T-cell (primary cell): ENCODE measurements at regions not wholly inside any gene's neighbourhood (a gene's known extent, or its start where the extent isn't known, plus 50 kb on each side); places are given as distances from the start of the nearest gene placed in this dataset.
A peak's percentile ranks its signal among the peaks of the same experiment; 100 is the strongest.

Experiments used
- ATAC-seq, 4 experiments: fragments of 200-7000 bp in 3 of 4; fragments of 150-1000 bp in 1 of 4; cut with Tn5 transposase; replicated peaks in 1 of 4; 1 replicate in 3 of 4; 2 replicates in 1 of 4; pipeline ENCODE4 v1.10.0; 2021; ENCODE audit warnings: moderate library complexity in 3 of 4, mild to moderate bottlenecking in 2 of 4, moderate number of reproducible peaks in 1 of 4
- CTCF ChIA-PET, 2 donors: fragments of 300-600 bp; sonication (Branson Sonifier 250); formaldehyde crosslinking; loops; one replicate each; lab custom pipeline; 2022; ENCODE audit warnings: antibody characterized with exemption in 2 of 2; lab: Charles Lee
- POLR2A ChIA-PET, 2 donors: fragments of 300-600 bp; sonication (Branson Sonifier 250); formaldehyde crosslinking; loops; one replicate each; lab custom pipeline; 2022; ENCODE audit warnings: antibody characterized with exemption in 2 of 2; lab: Charles Lee
- DNase-seq, 35 experiments: peaks; one replicate each; pipeline versions ENCODE4 v3.0.0 to v3.0.0-alpha.2; 2013 to 2023
- H3K27ac ChIP-seq: one replicate; pipeline ENCODE4 v1.5.1; 2013; ENCODE audit warnings: low read length
- H3K27me3 ChIP-seq, 2 experiments: replicated peaks in 1 of 2; 1 replicate in 1 of 2; 2 replicates in 1 of 2; pipeline versions ENCODE4 v1.6.1 to v1.7.0; 2013; ENCODE audit warnings: low read length in 1 of 2, mixed read lengths in 1 of 2; ENCODE audit not compliant: control insufficient read depth in 2 of 2, insufficient read depth in 2 of 2; ENCODE audit errors: extremely low read depth in 1 of 2
- H3K36me3 ChIP-seq, 2 donors: 1 replicate in 1 of 2; 2 replicates in 1 of 2; pipeline versions ENCODE4 v1.6.1 to v1.7.0; 2013; ENCODE audit warnings: low read length in 1 of 2; ENCODE audit not compliant: control insufficient read depth in 2 of 2, insufficient read depth in 1 of 2; ENCODE audit errors: extremely low read depth in 1 of 2
- H3K4me1 ChIP-seq, 2 experiments: 1 replicate in 1 of 2; 2 replicates in 1 of 2; pipeline versions ENCODE4 v1.6.1 to v1.7.0; 2013; ENCODE audit warnings: low read length in 2 of 2, mixed read lengths in 1 of 2; ENCODE audit not compliant: insufficient read depth in 2 of 2, control insufficient read depth in 1 of 2; ENCODE audit errors: extremely low read depth in 1 of 2
- H3K4me3 ChIP-seq, 2 donors: 1 replicate in 1 of 2; 2 replicates in 1 of 2; pipeline versions ENCODE4 v1.5.1 to v1.7.0; 2013; ENCODE audit warnings: mild to moderate bottlenecking in 2 of 2, low read length in 1 of 2, moderate library complexity in 1 of 2; ENCODE audit not compliant: control insufficient read depth in 1 of 2; ENCODE audit errors: extremely low read depth in 1 of 2
- H3K9me3 ChIP-seq: 2 replicates; pipeline ENCODE4 v1.7.0; 2013
- H3K27ac Mint-ChIP-seq, 2 donors: one replicate each; pipeline ENCODE4 v1.8.0; 2020 to 2021; ENCODE audit warnings: mild to moderate bottlenecking in 2 of 2, mixed read lengths in 2 of 2
- H3K27me3 Mint-ChIP-seq, 2 donors: one replicate each; pipeline ENCODE4 v1.8.0; 2021 to 2022; ENCODE audit warnings: mixed read lengths in 2 of 2
- H3K36me3 Mint-ChIP-seq: one replicate; pipeline ENCODE4 v1.8.0; 2021; ENCODE audit warnings: mixed read lengths
- H3K4me1 Mint-ChIP-seq, 3 donors: one replicate each; pipeline ENCODE4 v1.8.0; 2020 to 2022; ENCODE audit warnings: mixed read lengths in 3 of 3, mild to moderate bottlenecking in 1 of 3
- H3K4me3 Mint-ChIP-seq, 3 donors: one replicate each; pipeline ENCODE4 v1.8.0; 2020 to 2022; ENCODE audit warnings: mild to moderate bottlenecking in 3 of 3, mixed read lengths in 3 of 3, moderate library complexity in 3 of 3
- H3K9me3 Mint-ChIP-seq, 3 donors: one replicate each; pipeline ENCODE4 v1.8.0; 2020 to 2022; ENCODE audit warnings: mixed read lengths in 3 of 3
- WGBS: methylation state at CpG from one replicate; pipeline ENCODE4 v1.1.5; 2013; ENCODE audit warnings: missing lambda C conversion rate; ENCODE audit not compliant: insufficient coverage; 5-methylcytosine and 5-hydroxymethylcytosine counted together

DNA sequence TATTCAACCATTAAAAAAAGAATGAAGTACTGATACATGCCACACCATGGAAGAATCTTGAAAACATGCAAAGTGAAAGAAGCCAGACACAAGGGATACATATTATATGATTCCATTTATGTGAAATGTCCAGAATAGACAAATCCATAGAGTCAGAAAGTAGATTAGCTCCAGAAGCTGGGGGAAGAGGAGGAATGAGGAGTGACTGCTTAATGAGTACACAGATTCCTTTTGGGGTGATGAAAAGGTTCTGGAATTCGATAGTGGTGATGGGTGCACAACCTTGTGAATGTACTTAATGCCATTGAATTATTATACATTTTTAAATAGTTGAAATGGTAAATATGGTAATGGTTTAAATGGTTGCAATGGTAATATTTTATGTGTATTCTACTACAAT lies 90.6 kb upstream of the SPATA12 start:
- H3K9me3 ChIP-seq = no peaks in the 10 kb centered on the region
- no peaks in the 10 kb centered on the region for H3K4me1 ChIP-seq
- Mint-ChIP-seq H3K27ac (no peak overlapping the region), H3K4me1 (peaks cover 5 to 8% (median 6%) of the 10 kb centered on the region in 3 donors), H3K36me3 (no peaks in the 10 kb centered on the region), H3K9me3 (peaks cover 0 to 3% (median 0%) of the 10 kb centered on the region in 3 donors), H3K27me3 (no peaks in the 10 kb centered on the region), H3K4me3 (no peak overlapping the region)
- no CpG with 5 or more reads among the region's 1 CpG for WGBS
- ATAC-seq = no peak
- ChIA-PET CTCF (interaction anchor here in 1 of 2 donors (0.6 to 1.4 kb wide), 2 partner anchors 267 to 1637 kb away, joined by 3 to 4 read pairs; no protein-coding TSS in a partner anchor), POLR2A (no interaction called here)
- H3K27ac ChIP-seq = no peak overlapping the region
- H3K36me3 ChIP-seq = no peaks in the 10 kb centered on the region
- H3K4me3 ChIP-seq = no peak overlapping the region
- no peaks in the 10 kb centered on the region for H3K27me3 ChIP-seq
- DNase-seq = no peak

DNA sequence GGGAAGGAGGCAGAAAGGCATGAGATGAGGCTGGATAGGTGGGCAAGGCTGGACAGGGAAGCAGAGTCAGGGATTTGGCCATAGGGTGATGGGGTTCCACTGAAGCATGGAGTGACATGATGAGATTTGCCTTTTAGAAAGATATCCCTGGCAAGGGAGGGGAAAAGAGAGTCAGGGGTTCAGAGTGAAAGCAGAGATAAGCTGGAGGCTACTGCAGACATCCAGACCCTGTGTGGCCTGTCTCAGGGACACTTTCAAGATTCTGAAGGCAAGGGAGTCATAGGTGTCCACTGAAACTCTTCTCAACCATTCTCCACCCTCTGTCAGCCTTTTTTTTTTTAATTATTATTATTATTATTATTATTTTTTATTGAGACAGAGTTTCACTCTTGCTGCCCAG lies 94.0 kb upstream of the SPATA12 start:
- Mint-ChIP-seq H3K4me1 (peaks cover 5 to 8% (median 6%) of the 10 kb centered on the region in 3 donors), H3K27ac (no peak overlapping the region), H3K4me3 (no peak overlapping the region), H3K9me3 (peaks cover 0 to 7% (median 0%) of the 10 kb centered on the region in 3 donors), H3K27me3 (no peaks in the 10 kb centered on the region), H3K36me3 (no peaks in the 10 kb centered on the region)
- Histone ChIP-seq H3K36me3 (no peaks in the 10 kb centered on the region), H3K4me3 (no peak overlapping the region), H3K4me1 (no peaks in the 10 kb centered on the region), H3K27ac (no peak overlapping the region), H3K9me3 (no peaks in the 10 kb centered on the region), H3K27me3 (no peaks in the 10 kb centered on the region)
- CTCF ChIA-PET = no interaction called here
- no peak for DNase-seq
- POLR2A ChIA-PET = no interaction called here
- no peak for ATAC-seq

DNA sequence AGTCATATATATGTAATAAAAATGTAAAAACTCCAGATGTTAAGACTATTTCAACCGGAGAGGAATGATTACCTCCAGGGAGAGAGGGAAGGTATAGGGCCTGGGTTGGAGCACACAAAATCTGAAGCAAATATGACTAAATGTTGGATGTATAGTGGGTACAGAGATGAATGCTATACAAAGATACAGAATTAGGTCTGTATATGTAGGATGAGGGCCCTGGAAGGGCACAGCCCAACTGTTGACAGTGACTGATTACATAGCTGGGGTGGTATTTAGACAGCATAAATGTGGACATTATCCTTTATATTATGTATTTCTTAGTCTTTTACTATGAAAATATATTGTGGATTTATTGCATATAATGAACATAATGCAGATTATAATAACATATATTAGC lies 94.4 kb upstream of the SPATA12 start:
- H3K4me1 ChIP-seq = no peaks in the 10 kb centered on the region
- H3K27me3 Mint-ChIP-seq = no peaks in the 10 kb centered on the region
- no peak for DNase-seq
- no peak overlapping the region for H3K27ac Mint-ChIP-seq
- no peaks in the 10 kb centered on the region for H3K36me3 ChIP-seq
- H3K9me3 Mint-ChIP-seq = peaks cover 0 to 7% (median 0%) of the 10 kb centered on the region in 3 donors
- no peak overlapping the region for H3K4me3 ChIP-seq
- POLR2A ChIA-PET = no interaction called here
- H3K36me3 Mint-ChIP-seq = no peaks in the 10 kb centered on the region
- peaks cover 5 to 8% (median 6%) of the 10 kb centered on the region in 3 donors for H3K4me1 Mint-ChIP-seq
- H3K27me3 ChIP-seq = no peaks in the 10 kb centered on the region
- 67% methylated on average over 1 of the region's 1 CpG for WGBS
- H3K9me3 ChIP-seq = no peaks in the 10 kb centered on the region
- H3K27ac ChIP-seq = no peak overlapping the region
- CTCF ChIA-PET = no interaction called here
- H3K4me3 Mint-ChIP-seq = no peak overlapping the region
- ATAC-seq = no peak

DNA sequence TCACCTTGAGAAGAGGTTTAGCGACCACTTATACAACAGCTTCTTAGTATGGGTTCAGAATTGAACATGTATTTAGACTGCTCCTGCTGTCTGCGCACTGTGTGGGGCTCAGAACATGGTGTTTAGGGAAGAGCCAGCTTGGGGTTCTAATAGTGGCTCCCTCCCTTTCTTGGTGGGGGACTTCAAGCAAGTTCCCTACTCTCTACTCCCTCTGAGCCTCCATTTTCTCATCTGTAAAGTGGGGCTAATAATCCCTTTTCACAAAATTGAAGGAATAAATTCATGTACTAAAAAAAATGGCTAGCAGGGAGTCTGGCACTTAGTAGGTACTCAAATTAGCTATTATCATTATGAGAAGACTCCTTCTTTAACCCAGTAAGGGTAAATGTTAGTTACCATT lies 97.5 kb upstream of the SPATA12 start:
- no CpG with 5 or more reads among the region's 2 CpGs for WGBS
- POLR2A ChIA-PET = no interaction called here

DNA sequence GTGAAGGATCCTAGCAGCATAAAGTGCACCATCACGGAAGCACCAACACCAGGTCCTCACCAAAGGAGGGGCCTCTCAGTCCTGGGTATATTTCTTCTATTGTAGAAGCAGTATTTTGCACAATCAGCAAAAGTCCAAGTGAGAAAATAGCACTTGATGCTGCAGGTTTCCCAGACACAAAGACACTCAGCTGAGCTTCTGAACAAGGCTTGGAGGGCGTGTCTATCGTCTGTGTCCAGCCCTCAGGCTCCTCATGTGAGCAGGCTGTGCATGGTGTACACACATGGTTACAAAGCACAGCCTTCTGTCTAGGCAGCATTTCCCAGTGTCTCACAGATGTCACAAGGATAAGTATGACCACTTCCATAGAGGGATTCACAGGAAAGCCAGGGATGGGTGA lies 98.3 kb upstream of the SPATA12 start:
- no peaks in the 10 kb centered on the region for H3K27me3 ChIP-seq
- H3K36me3 Mint-ChIP-seq = no peaks in the 10 kb centered on the region
- ChIA-PET CTCF (interaction anchor here (0.6 kb wide), 2 partner anchors 21 to 27 kb away, joined by 3 to 11 read pairs; no protein-coding TSS in a partner anchor), POLR2A (interaction anchor here in 1 of 2 donors (0.5 kb wide), 1 partner anchor 240 kb away, joined by 3 read pairs; no protein-coding TSS in a partner anchor)
- H3K36me3 ChIP-seq = no peaks in the 10 kb centered on the region
- peaks cover 0 to 2% (median 0%) of the 10 kb centered on the region in 3 donors for H3K4me1 Mint-ChIP-seq
- H3K9me3 Mint-ChIP-seq = peaks cover 0 to 7% (median 0%) of the 10 kb centered on the region in 3 donors
- no peaks in the 10 kb centered on the region for H3K9me3 ChIP-seq
- no peak overlapping the region for H3K4me3 ChIP-seq
- ATAC-seq (no peak), DNase-seq (no peak)
- no peak overlapping the region for H3K4me3 Mint-ChIP-seq
- no peak overlapping the region for H3K27ac Mint-ChIP-seq
- WGBS = 100% methylated on average over 3 of the region's 3 CpGs
- H3K27me3 Mint-ChIP-seq = no peaks in the 10 kb centered on the region
- H3K27ac ChIP-seq = no peak overlapping the region
- H3K4me1 ChIP-seq = no peaks in the 10 kb centered on the region

More for the DNA sequence above, 97.5 kb upstream of the SPATA12 start:
- Mint-ChIP-seq H3K9me3 (peaks cover 0 to 7% (median 0%) of the 10 kb centered on the region in 3 donors), H3K4me1 (peaks cover 0 to 2% (median 0%) of the 10 kb centered on the region in 3 donors), H3K36me3 (no peaks in the 10 kb centered on the region), H3K27me3 (no peaks in the 10 kb centered on the region), H3K4me3 (no peak overlapping the region), H3K27ac (no peak overlapping the region)
- no peak for ATAC-seq
- CTCF ChIA-PET = no interaction called here
- no peak overlapping the region for H3K4me3 ChIP-seq
- no peaks in the 10 kb centered on the region for H3K27me3 ChIP-seq
- no peaks in the 10 kb centered on the region for H3K36me3 ChIP-seq
- H3K4me1 ChIP-seq = no peaks in the 10 kb centered on the region
- H3K9me3 ChIP-seq = no peaks in the 10 kb centered on the region
- H3K27ac ChIP-seq = no peak overlapping the region
- no peak for DNase-seq

DNA sequence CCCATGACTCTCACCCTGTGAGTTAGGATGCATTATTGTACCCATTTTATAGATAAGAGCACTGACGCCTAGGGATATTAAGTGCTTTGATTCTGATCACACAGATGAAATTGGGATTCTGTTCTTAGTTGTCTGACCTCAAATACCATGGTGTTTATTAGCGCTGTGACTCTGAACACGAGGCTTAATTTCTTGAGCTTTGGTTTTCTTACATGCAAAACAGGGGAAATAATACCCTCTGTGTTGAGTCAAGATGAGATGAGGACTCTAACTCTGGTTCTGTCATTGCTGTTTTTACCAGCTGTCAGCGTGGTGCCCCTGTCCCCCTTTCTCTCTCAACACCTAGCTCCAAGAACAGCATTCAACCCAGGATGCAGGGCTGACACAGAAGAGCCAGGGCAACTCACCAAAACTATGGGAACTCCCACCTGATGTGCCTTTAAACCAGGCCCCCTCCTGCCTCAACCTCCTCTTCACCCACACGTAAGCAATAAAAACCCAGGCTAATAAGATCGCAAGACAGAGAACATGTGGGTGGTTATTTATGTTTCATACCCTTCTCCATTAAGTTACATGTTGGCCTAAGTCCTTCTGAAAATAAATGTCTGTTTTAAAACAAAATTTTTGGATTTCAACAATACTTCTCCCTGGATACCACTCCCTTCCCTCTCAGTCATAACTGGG lies 100.1 kb upstream of the SPATA12 start:
- Mint-ChIP-seq H3K4me3 (no peak overlapping the region), H3K9me3 (peaks cover 0 to 6% (median 0%) of the 10 kb centered on the region in 3 donors), H3K4me1 (peaks cover 0 to 2% (median 0%) of the 10 kb centered on the region in 3 donors), H3K36me3 (no peaks in the 10 kb centered on the region), H3K27ac (peak overlapping the region in 1 of 2 donors; percentile 29), H3K27me3 (no peaks in the 10 kb centered on the region)
- H3K4me3 ChIP-seq = no peak overlapping the region
- H3K4me1 ChIP-seq = no peaks in the 10 kb centered on the region
- no peaks in the 10 kb centered on the region for H3K27me3 ChIP-seq
- WGBS = 45% methylated on average over 1 of the region's 6 CpGs
- ChIA-PET CTCF (interaction anchor here in 1 of 2 donors (0.5 to 0.6 kb wide), 2 partner anchors 166 to 377 kb away, joined by 3 read pairs; no protein-coding TSS in a partner anchor), POLR2A (no interaction called here)
- no peak overlapping the region for H3K27ac ChIP-seq
- H3K9me3 ChIP-seq = no peaks in the 10 kb centered on the region
- no peak for DNase-seq
- ATAC-seq = no peak
- no peaks in the 10 kb centered on the region for H3K36me3 ChIP-seq
